ENCODE measurements at regions not wholly inside any gene's neighbourhood (a gene's known extent, or its start where the extent isn't known, plus 50 kb on each side); places are given as distances from the start of the nearest gene placed in this dataset.
A peak's percentile ranks its signal among the peaks of the same experiment; 100 is the strongest.
"Not testable (repeated sequence)": the region's sequence is repeated elsewhere in the genome, so short reads cannot be mapped to it uniquely, and the experiment has no call there.

GRCh38 chr6:28825732-28826293, 98.0 kb downstream of the TRIM27 start:
- POLR2A ChIA-PET (ENCODE audit: low non-redundant PET): no interaction called here

GRCh38 chr6:28831683-28832082, 92.1 kb downstream of the TRIM27 start:
- CTCF ChIA-PET; H3K27ac ChIP-seq; DNase-seq (ENCODE audit: low spot score); POLR2A ChIA-PET (ENCODE audit: low non-redundant PET): not testable (repeated sequence)

More at GRCh38 chr6:28825732-28826293, 98.0 kb downstream of the TRIM27 start:
- H3K27ac ChIP-seq: no peak overlapping the region
- CTCF ChIA-PET: interaction anchor here (0.6 to 0.9 kb wide), 2 partner anchors 12 to 1492 kb away, joined by 4 read pairs; no protein-coding TSS in a partner anchor
- TF ChIP-seq CTCF (conservative IDR thresholded peaks at IDR 0.05; ENCODE audit: low read depth): no peak
- no peak for DNase-seq (ENCODE audit: low spot score)

- CTCF ChIA-PET: interaction anchor here (0.5 to 2.0 kb wide), 15 partner anchors 11 to 294 kb away, joined by 3 to 8 read pairs (median 4); partner anchors contain the start of gene TRIM27
- DNase-seq (ENCODE audit: low spot score); H3K27ac ChIP-seq; POLR2A ChIA-PET (ENCODE audit: low non-redundant PET): not testable (repeated sequence)
Measured at GRCh38 chr6:28836703-28837102, 87.1 kb downstream of the TRIM27 start.

GRCh38 chr6:28838289-28838633, 85.5 kb downstream of the TRIM27 start:
- POLR2A ChIA-PET (ENCODE audit: low non-redundant PET): interaction anchor here (0.6 to 1.2 kb wide), 3 partner anchors 25 to 94 kb away, joined by 3 to 5 read pairs (median 3); no protein-coding TSS in a partner anchor

GRCh38 chr6:28838634-28839442, 84.9 kb downstream of the TRIM27 start:
- peak; percentile 79 for DNase-seq (ENCODE audit: low spot score)
- TF ChIP-seq CTCF (conservative IDR thresholded peaks at IDR 0.05; ENCODE audit: low read depth): peak; percentile 78
- H3K27ac ChIP-seq: peak overlapping the region; percentile 77
- POLR2A ChIA-PET (ENCODE audit: low non-redundant PET): interaction anchor here (0.9 kb wide), 1 partner anchor 93 kb away, joined by 3 read pairs; no protein-coding TSS in a partner anchor
- CTCF ChIA-PET: interaction anchor here (0.5 to 2.0 kb wide), 7 partner anchors 18 to 154 kb away, joined by 3 to 8 read pairs (median 3); no protein-coding TSS in a partner anchor

More at GRCh38 chr6:28838289-28838633, 85.5 kb downstream of the TRIM27 start:
- no peak for TF ChIP-seq CTCF (conservative IDR thresholded peaks at IDR 0.05; ENCODE audit: low read depth)
- DNase-seq (ENCODE audit: low spot score): no peak
- H3K27ac ChIP-seq: peak overlapping the region; percentile 77
- CTCF ChIA-PET: interaction anchor here (0.7 to 2.0 kb wide), 6 partner anchors 25 to 423 kb away, joined by 4 to 8 read pairs (median 4); no protein-coding TSS in a partner anchor

GRCh38 chr6:28839443-28840120, 84.2 kb downstream of the TRIM27 start:
- POLR2A ChIA-PET (ENCODE audit: low non-redundant PET): interaction anchor here (0.8 kb wide), 1 partner anchor 22 kb away, joined by 3 read pairs; no protein-coding TSS in a partner anchor

More at GRCh38 chr6:28839443-28840120, 84.2 kb downstream of the TRIM27 start:
- no peak overlapping the region for H3K27ac ChIP-seq
- TF ChIP-seq CTCF (conservative IDR thresholded peaks at IDR 0.05; ENCODE audit: low read depth): no peak
- no peak for DNase-seq (ENCODE audit: low spot score)
- CTCF ChIA-PET: interaction anchor here (0.9 to 1.1 kb wide), 3 partner anchors 18 to 29 kb away, joined by 3 read pairs; no protein-coding TSS in a partner anchor

All from RWPE1 (cell line).